ENCODE measurements at regions not wholly inside any gene's neighbourhood (a gene's known extent, or its start where the extent isn't known, plus 50 kb on each side); places are given as distances from the start of the nearest gene placed in this dataset.

GRCh38 chr20:1819311-1820137, 75.7 kb upstream of the SIRPA start:
- no peak for TF ChIP-seq POLR2A (IDR thresholded peaks at IDR 0.05)
- TF ChIP-seq CTCF (IDR thresholded peaks at IDR 0.05 in 8 of 11, conservative IDR thresholded peaks at IDR 0.05 in 3 of 11): no peak
